Endothelial cell of umbilical vein (primary cell): ENCODE measurements at regions not wholly inside any gene's neighbourhood (a gene's known extent, or its start where the extent isn't known, plus 50 kb on each side); places are given as distances from the start of the nearest gene placed in this dataset.

Experiments used
- BruUV-seq: library from RNA; stranded (reverse); fragments of 400-500 nt; replicated peaks from 2 replicates; lab custom pipeline; 2021; lab: Mats Ljungman, UMichigan
- CTCF ChIA-PET: fragments of 300-600, 350-600 bp; sonication (Branson Sonifier 250); formaldehyde crosslinking; loops from one replicate; lab custom pipeline; 2021; ENCODE audit warnings: antibody characterized with exemption, inconsistent platforms; lab: Charles Lee
- POLR2A ChIA-PET: fragments of 300-600, 350-600 bp; sonication (Branson Sonifier 250); formaldehyde crosslinking; loops from one replicate; lab custom pipeline; 2021; ENCODE audit warnings: antibody characterized with exemption, inconsistent platforms; lab: Charles Lee
- DNase-seq: peaks from one replicate; pipeline ENCODE4 v3.0.0-alpha.2; 2011; ENCODE audit warnings: low read depth, low spot score
- FAIRE-seq: peaks from 2 replicates; lab custom pipeline; 2011; peaks lifted over from hg19 to GRCh38; lab: Jason Lieb, UNC
- H2AFZ ChIP-seq: 2 replicates; pipeline ENCODE4 v1.6.0; 2012; ENCODE audit warnings: low read depth, low read length, control low read depth, inconsistent platforms
- H3K27ac ChIP-seq: 2 replicates; pipeline ENCODE4 v1.5.1; 2011; ENCODE audit warnings: low read depth, mild to moderate bottlenecking, control low read depth, low read length, moderate library complexity; ENCODE audit not compliant: insufficient read depth
- H3K27me3 ChIP-seq, 2 experiments: 2 replicates each; pipeline versions ENCODE4 v1.6.0 to v1.6.1; 2011; ENCODE audit warnings: low read length in 2 of 2, mixed read lengths in 1 of 2; ENCODE audit not compliant: control insufficient read depth in 2 of 2, insufficient read depth in 2 of 2
- H3K36me3 ChIP-seq, 2 experiments: 2 replicates in 1 of 2; 3 replicates in 1 of 2; pipeline ENCODE4 v1.5.1; 2011; ENCODE audit warnings: low read length in 2 of 2, mild to moderate bottlenecking in 1 of 2, moderate library complexity in 1 of 2; ENCODE audit not compliant: control insufficient read depth in 2 of 2, insufficient read depth in 2 of 2; ENCODE audit errors: extremely low read depth in 1 of 2
- H3K4me1 ChIP-seq: 3 replicates; pipeline ENCODE4 v1.5.1; 2011; ENCODE audit warnings: mild to moderate bottlenecking, low read length; ENCODE audit not compliant: control insufficient read depth, insufficient read depth; ENCODE audit errors: extremely low read depth
- H3K4me2 ChIP-seq: 2 replicates; pipeline ENCODE4 v1.6.1; 2011; ENCODE audit warnings: low read length, control low read depth, mixed read lengths; ENCODE audit not compliant: insufficient read depth
- H3K4me3 ChIP-seq, 3 experiments: fragments of 200-600 bp in 1 of 3; sonication (generic), shearing (Covaris generic) in 1 of 3; replicated peaks in 1 of 3; 2 replicates each; pipeline ENCODE4 v1.5.1; 2011 to 2016; ENCODE audit warnings: control low read depth in 3 of 3, low read length in 3 of 3, mild to moderate bottlenecking in 2 of 3, inconsistent platforms in 1 of 3, low read depth in 1 of 3, moderate library complexity in 1 of 3; ENCODE audit not compliant: insufficient read depth in 1 of 3
- H3K79me2 ChIP-seq: 2 replicates; pipeline ENCODE4 v1.6.0; 2012; ENCODE audit warnings: low read length, inconsistent platforms; ENCODE audit not compliant: control insufficient read depth, insufficient read depth
- H3K9ac ChIP-seq: replicated peaks from 2 replicates; pipeline ENCODE3; 2011; ENCODE audit warnings: low read length, control low read depth; ENCODE audit not compliant: insufficient read depth; ENCODE audit errors: extremely low read depth
- H3K9me1 ChIP-seq: replicated peaks from 3 replicates; pipeline ENCODE4 v1.6.0; 2011; ENCODE audit warnings: mild to moderate bottlenecking, low read length; ENCODE audit not compliant: control insufficient read depth, insufficient read depth; ENCODE audit errors: extremely low read depth
- H3K9me3 ChIP-seq: replicated peaks from 2 replicates; pipeline ENCODE4 v1.5.1; 2012; ENCODE audit warnings: low read length, inconsistent platforms; ENCODE audit not compliant: control insufficient read depth, insufficient read depth
- H4K20me1 ChIP-seq: replicated peaks from 2 replicates; pipeline ENCODE3; 2011; ENCODE audit warnings: mild to moderate bottlenecking, low read length; ENCODE audit not compliant: control insufficient read depth, insufficient read depth; ENCODE audit errors: extremely low read depth
- CTCF ChIP-seq, 2 donors: IDR thresholded peaks; 1 replicate in 1 of 2; 2 replicates in 1 of 2; pipeline ENCODE4 v1.5.1; 2011; ENCODE audit warnings: low read length in 2 of 2, mild to moderate bottlenecking in 2 of 2, moderate library complexity in 2 of 2, control low read depth in 1 of 2, inconsistent platforms in 1 of 2, low read depth in 1 of 2; ENCODE audit not compliant: insufficient read depth in 1 of 2; ENCODE audit errors: extremely low read depth in 1 of 2
- EZH2 ChIP-seq: IDR thresholded peaks from 2 replicates; pipeline ENCODE4 v1.6.1; 2012; ENCODE audit warnings: borderline replicate concordance, low read depth, mild to moderate bottlenecking, moderate library complexity, low read length, inconsistent platforms; ENCODE audit not compliant: severe bottlenecking
- FOS ChIP-seq: IDR thresholded peaks from 2 replicates; pipeline ENCODE4 v1.6.1; 2011; ENCODE audit warnings: mild to moderate bottlenecking, low read length, moderate library complexity, borderline replicate concordance; ENCODE audit not compliant: insufficient read depth
- GATA2 ChIP-seq: IDR thresholded peaks from 2 replicates; pipeline ENCODE4 v1.7.0; 2011; ENCODE audit warnings: low read depth, mild to moderate bottlenecking, moderate library complexity, mixed read lengths, low read length; ENCODE audit not compliant: insufficient read length, insufficient read depth
- JUN ChIP-seq: IDR thresholded peaks from 2 replicates; pipeline ENCODE4 v1.6.1; 2011; ENCODE audit warnings: borderline replicate concordance, low read depth; ENCODE audit not compliant: insufficient read length, insufficient read depth
- MAX ChIP-seq: IDR thresholded peaks from 2 replicates; pipeline ENCODE4 v1.6.1; 2011; ENCODE audit not compliant: insufficient read depth, insufficient read length
- MYC ChIP-seq: IDR thresholded peaks from one replicate; pipeline ENCODE4 v1.6.1; 2011; ENCODE audit warnings: mild to moderate bottlenecking, low read depth, low read length
- POLR2A ChIP-seq: IDR thresholded peaks from 2 replicates; pipeline ENCODE4 v1.6.1; 2012; ENCODE audit warnings: low read depth, mild to moderate bottlenecking, control low read depth, low read length
- POLR2AphosphoS5 ChIP-seq: IDR thresholded peaks from 2 replicates; pipeline ENCODE4 v1.6.1; 2012; ENCODE audit warnings: low read depth, mild to moderate bottlenecking, control low read depth, low read length, moderate library complexity; ENCODE audit not compliant: insufficient read depth
- dilution Hi-C: fragments of 300-500 bp; cut with MboI; formaldehyde crosslinking; loops from one replicate; pipeline ENCODE4 v1.15.0; 2019; ENCODE audit warnings: low sequenced_read_pairs; ENCODE audit not compliant: extremely low pct_ligation_motif_present
- intact Hi-C: fragments of 100-400 bp; cut with micrococcal nuclease; formaldehyde crosslinking; loops from one replicate; pipeline ENCODE4 v1.10.0; 2022

- H3K4me3 ChIP-seq, result no peak overlapping the region
- no peaks in the 10 kb centered on the region for H3K79me2 ChIP-seq
- CTCF ChIA-PET, result no interaction called here
- intact Hi-C loops (no loop called here), dilution Hi-C loops (no loop called here)
- H4K20me1 ChIP-seq, result no peaks in the 10 kb centered on the region
- H3K9ac ChIP-seq, result no peak overlapping the region
- DNase-seq (no peak), FAIRE-seq (no peak)
- H3K9me1 ChIP-seq, result no peaks in the 10 kb centered on the region
- POLR2A ChIA-PET, result no interaction called here
- no peak overlapping the region for H3K4me2 ChIP-seq
- no peak overlapping the region for H2AFZ ChIP-seq
- BruUV-seq, result no TSS peak
- TF ChIP-seq FOS (no peak), MYC (no peak), GATA2 (no peak), POLR2A (no peak), JUN (no peak), MAX (no peak), POLR2AphosphoS5 (no peak), CTCF (IDR thresholded peaks at IDR 0.05; ENCODE audit: extremely low read depth in 1 of 2, insufficient read depth in 1 of 2, low read depth in 1 of 2, low read length in 2 of 2) (no peak), EZH2 (no peak)
- H3K9me3 ChIP-seq, result no peaks in the 10 kb centered on the region
- no peak overlapping the region for H3K27ac ChIP-seq
- H3K4me1 ChIP-seq, result no peaks in the 10 kb centered on the region
- no peaks in the 10 kb centered on the region for H3K36me3 ChIP-seq
- H3K27me3 ChIP-seq, result peaks cover 4 to 13% of the 10 kb centered on the region in 2 experiments
These were observed 102.9 kb downstream of the RPS29 start for GRCh38 chr14:49483268-49483667.
